ENCODE measurements at regions not wholly inside any gene's neighbourhood (a gene's known extent, or its start where the extent isn't known, plus 50 kb on each side); places are given as distances from the start of the nearest gene placed in this dataset.

- no peak for TF ChIP-seq CTCF (IDR thresholded peaks at IDR 0.05 in 4 of 5, conservative IDR thresholded peaks at IDR 0.05 in 1 of 5)
- TF ChIP-seq POLR2A (IDR thresholded peaks at IDR 0.05) = no peak
Measured at GRCh38 chr10:78777867-78778266, 290.9 kb upstream of the ZMIZ1 start.

Data from gastrocnemius medialis (tissue), 4 donors.